HG02642 (cell line): ENCODE measurements at regions not wholly inside any gene's neighbourhood (a gene's known extent, or its start where the extent isn't known, plus 50 kb on each side); places are given as distances from the start of the nearest gene placed in this dataset.
"Not testable (repeated sequence)": the region's sequence is repeated elsewhere in the genome, so short reads cannot be mapped to it uniquely, and the experiment has no call there.

ENCODE experiments used
- ATAC-seq: cut with Tn5 transposase; IDR thresholded peaks from one replicate; pipeline ENCODE4 v1.9.1; 2021; ENCODE audit warnings: mild to moderate bottlenecking; ENCODE audit not compliant: unreplicated experiment, poor library complexity

GRCh38 chr3:22621205-22621809, 581.8 kb upstream of the UBE2E2 start:
- no peak for ATAC-seq

- no peak for ATAC-seq
Measured at GRCh38 chr3:22627993-22628499, 575.1 kb upstream of the UBE2E2 start.

DNA sequence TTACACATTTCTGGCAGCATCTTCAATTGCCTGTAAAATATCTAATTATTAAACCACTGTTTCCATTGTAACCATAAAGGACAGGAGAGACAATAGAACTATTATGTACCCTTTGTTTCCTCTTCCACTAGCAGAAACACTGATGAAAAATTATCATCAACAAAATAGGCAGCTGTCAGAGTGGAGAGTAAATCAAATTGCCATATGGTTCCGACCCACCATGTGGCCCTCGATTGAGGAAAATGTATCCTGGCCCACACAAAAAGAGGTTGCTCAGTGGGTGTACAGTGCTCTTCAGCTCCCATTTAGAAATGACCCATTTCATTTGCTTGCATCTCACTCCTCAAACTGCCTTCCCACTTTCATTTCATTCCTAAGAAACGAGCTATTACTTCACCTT, 570.6 kb upstream of the UBE2E2 start:
- no peak for ATAC-seq

DNA sequence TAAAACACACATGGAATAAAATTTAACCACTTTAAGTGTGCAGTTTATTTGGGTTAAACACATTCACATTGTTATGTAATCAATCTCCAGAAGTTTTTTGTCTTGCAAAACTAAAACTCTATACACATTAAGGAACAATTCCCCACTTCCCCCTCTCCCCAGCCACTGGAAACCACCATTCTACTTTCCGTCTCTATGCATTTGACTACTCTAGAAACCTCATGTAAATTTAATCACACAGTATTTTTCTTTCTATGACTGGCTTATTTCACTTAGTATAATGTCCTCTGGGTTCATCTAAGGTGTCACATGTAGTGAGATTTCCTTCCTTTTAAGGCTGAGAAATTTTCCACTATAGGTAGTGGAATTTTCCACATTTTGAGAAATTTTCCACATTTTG, 568.7 kb upstream of the UBE2E2 start:
- ATAC-seq: peak; percentile 55

DNA sequence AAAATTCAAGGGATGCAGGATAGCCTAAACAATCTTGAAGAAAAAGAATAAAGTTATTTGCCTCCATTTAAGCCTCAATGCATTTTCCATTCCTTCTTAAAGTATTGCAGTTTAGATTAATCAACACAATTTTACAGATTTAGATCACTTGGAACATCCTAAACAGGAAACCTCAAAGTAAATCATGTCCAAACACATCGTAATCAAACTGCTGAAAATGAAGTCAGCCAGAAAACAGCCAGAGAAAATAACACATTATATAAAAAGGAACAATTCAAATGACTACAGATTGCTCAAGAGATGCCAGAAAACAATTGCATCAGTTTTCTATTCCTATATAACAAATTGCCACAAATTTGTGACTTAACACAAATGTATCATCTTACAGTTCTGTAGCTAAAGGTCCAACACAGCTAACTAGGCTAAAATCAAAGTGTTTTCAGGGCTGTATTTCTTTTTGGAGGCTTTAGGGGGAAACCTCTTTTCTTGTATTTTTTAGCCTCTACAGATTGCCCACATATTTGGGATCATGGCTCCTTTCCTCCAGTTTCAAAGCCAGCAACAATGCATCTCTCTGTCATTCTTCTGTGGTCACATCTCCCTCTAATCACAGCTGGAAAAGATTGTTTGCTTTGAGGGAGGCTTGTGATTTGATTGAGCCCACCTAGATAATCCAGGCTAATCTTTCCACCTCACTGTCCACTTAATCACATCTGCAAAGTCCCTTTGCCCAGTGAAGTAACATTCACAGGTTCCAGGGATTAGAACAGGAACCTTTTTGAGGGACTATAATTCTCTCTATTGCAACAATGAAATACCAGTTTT, 543.3 kb upstream of the UBE2E2 start:
- no peak for ATAC-seq

- no peak for ATAC-seq
Measured at GRCh38 chr3:22660606-22661005, 542.5 kb upstream of the UBE2E2 start.

DNA sequence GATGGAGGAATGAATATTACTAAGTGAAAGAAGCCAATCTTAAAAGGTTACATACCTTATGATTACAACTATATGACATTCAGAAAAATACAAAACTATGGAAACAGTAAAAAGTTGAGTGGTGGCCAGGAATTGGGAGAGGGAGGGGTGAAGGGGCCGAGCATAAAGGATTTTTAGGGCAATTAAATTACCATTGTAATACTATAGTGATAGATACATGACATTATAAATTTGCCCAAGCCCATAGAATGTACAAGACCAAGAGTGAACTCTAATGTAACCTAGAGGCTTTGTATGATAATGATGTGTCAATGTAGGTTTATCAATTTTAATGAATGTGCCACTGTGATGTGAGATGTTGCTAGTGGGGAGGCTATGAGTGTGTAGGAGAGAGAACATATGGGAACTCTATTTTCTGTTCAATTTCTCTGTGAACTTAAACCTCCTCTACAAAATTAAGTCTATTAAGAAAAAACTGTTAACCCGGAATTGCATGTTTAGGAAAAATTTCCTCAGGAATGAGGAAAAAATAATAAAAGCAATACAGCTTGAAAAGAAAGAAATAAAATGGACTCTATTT, 541.9 kb upstream of the UBE2E2 start:
- ATAC-seq: no peak

DNA sequence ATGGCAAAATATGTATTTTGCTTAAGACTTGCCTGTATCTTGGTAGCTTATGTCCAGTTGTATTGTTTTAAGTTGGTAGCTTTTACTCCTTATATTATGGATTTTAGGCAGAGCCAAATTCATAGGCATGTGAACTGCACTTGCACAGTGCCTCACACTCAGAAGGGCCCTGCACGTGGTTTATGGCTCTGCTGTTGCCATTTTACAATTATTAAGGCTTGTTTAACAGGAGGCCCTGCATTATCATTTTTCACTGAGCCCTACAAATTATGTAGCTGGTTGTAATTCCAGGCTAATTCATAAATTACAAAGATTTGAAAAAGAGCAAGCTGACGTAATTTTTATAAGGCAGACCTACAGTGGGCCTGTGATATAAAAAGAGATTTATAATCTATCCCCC, 537.6 kb upstream of the UBE2E2 start:
- ATAC-seq: no peak

- no peak for ATAC-seq
Measured at GRCh38 chr3:22666736-22667135, 536.4 kb upstream of the UBE2E2 start.

- no peak for ATAC-seq
Measured at GRCh38 chr3:22671848-22672247, 531.3 kb upstream of the UBE2E2 start.

DNA sequence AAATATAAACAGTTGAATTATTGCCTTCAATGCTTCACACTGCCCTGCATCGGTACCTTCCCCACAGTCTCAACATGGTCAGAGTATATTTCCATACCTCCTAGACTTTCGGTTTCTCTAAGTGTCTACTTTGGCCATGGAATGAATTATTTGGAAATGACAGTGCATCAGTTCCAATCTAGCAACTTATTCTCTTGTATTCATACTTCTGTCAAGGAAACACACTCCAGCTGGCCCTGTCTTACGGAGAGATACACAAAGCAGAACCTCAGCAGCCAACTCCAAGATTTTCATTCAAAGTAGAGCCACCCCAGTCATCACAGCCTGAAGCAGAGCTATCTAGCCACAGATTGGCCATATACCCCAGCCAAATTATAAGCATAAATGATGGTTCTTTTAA, 518.4 kb upstream of the UBE2E2 start:
- no peak for ATAC-seq

- ATAC-seq: no peak
Measured at GRCh38 chr3:22685597-22685996, 517.5 kb upstream of the UBE2E2 start.

DNA sequence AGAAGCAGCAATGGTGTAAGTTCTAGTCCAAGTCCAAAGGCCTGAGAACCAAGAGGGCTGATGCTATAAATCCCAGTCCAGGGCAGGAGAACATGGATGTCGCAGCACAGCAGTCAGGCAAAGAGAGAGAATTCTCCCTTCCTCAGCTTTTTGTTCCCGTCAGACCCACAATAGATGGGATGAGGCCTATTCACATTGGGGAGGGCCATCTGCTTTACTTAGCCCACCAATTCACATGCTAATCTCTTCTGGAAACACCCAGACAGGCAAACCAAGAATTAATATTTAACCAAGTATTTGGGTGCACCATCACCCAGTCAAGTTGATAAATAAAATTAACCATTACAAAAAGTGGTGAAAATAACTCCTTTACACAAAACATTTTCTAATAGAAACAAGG, 511.7 kb upstream of the UBE2E2 start:
- no peak for ATAC-seq

- ATAC-seq: no peak
Measured at GRCh38 chr3:22691856-22692628, 511.1 kb upstream of the UBE2E2 start.

- no peak for ATAC-seq
Measured at GRCh38 chr3:22700876-22701275, 502.3 kb upstream of the UBE2E2 start.

DNA sequence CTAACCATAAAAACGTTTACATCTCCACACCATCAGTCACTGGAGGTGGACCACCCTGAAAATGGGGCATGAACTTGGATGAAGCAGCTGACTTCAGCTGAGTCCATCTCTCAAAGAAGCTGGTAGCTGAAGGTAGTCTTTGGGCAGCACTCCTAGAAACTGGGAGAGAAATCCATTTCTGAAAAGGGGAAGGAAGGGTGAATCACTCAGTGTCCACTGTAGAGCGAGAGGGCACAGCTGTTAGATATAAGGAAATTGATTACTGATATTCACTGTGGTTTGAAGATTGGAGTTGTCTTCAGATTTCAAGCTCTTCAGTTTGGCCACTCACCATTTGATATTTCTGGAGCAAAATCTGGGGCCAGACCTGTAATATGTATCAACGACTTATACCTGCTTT, 499.0 kb upstream of the UBE2E2 start:
- no peak for ATAC-seq

- no peak for ATAC-seq
Measured at GRCh38 chr3:22704571-22705354, 498.4 kb upstream of the UBE2E2 start.

- ATAC-seq: not testable (repeated sequence)
Measured at GRCh38 chr3:22706922-22707321, 496.2 kb upstream of the UBE2E2 start.

GRCh38 chr3:22713936-22714335, 489.2 kb upstream of the UBE2E2 start:
- no peak for ATAC-seq

- no peak for ATAC-seq
Measured at GRCh38 chr3:22714749-22715148, 488.4 kb upstream of the UBE2E2 start.
